ENCODE measurements at regions not wholly inside any gene's neighbourhood (a gene's known extent, or its start where the extent isn't known, plus 50 kb on each side); places are given as distances from the start of the nearest gene placed in this dataset.

DNA sequence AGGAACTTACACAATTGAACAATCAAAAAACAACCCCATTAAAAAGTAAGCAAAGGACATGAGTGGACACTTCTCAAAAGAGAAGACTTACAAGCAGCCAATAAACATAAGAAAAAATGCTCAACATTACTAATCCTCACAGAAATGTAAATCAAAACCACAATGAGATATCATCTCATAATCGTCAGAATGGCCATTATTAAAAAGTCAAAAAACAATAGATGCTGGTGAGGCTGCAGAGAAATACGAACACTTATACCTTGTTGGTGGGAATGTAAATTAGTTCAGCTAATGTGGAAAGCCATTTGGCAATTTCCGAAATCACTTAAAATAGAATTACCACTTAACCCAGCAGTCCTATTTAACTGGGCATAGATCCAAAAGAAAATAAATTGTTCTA, 301.9 kb upstream of the KCNJ16 start:
- DNase-seq = peak; percentile 26

DNA sequence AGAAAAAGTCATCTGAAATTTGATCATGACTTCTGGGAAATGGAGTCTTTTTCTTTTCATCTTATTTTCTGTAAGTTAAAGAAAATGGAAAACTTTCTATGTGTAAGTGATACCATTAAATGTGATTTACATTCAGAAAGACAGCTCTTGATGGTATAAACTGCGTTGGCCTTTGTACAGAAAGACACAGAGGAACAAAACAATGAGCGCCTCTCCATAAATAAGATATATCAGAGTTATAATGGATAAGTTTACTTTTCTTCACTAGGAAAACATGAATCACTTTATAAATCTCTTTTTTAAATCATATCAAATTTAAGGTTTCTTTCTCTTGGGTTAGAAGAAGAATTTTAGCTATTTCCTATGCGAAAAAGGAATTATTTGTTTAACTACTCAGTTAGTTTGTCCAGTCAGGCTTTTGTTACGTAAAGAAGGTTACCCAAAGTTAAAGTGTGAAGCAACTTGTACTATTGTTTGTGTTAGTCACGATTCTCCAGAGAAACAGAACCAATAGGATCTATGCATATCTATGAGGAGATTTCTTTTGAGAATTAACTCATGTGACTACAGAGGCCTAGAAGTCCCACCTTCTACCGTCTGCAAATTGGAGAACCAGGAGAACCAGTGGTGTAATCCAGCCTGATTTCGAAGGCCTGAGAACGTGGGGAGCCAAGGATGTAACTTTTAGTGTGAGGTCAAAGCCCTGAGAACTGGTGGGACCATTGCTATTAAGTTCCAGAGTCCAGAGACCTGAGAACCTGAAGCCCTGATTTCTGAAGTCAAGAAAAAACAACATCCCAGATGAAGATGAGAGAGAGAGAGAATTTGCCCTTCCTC, 295.4 kb upstream of the KCNJ16 start:
- DNase-seq = no peak

DNA sequence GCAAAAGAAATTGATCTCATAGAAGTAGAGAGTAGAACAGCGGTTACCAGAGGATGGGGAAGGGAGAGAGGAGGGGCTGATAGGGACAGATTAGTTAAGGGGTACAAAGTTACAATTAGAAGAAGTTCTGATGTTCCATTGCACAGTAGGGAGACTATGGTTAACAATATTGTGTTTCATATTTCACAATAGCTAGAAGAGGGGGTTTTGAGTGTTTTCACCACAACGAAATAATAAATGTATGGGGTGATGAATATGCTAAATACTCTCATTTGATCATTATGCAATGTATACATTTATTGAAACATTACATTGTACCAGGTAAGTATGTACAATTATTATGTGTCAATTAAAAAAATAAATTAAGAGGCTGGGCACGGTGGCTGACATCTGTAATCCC, 291.2 kb upstream of the KCNJ16 start:
- no peak for DNase-seq

DNA sequence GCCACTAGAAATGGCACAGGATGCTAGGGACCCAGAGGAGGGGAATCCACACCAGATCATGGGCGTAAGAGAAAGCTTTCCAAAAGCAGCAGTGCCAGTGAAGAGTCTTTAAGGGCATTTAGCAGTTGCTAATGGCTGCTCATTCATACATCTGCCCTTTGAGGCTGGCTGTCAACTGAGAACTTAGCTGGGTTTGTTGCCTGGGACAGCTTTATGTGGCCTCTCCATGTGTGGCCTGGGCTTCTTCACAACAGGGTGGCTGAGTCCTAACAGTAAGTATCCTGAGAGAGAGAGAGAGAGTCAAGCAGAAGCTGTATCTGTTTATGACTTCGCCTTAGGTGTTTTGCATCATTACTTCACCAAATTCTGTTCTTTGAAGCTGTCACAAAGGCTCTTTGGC, 286.1 kb upstream of the KCNJ16 start:
- DNase-seq = no peak

DNA sequence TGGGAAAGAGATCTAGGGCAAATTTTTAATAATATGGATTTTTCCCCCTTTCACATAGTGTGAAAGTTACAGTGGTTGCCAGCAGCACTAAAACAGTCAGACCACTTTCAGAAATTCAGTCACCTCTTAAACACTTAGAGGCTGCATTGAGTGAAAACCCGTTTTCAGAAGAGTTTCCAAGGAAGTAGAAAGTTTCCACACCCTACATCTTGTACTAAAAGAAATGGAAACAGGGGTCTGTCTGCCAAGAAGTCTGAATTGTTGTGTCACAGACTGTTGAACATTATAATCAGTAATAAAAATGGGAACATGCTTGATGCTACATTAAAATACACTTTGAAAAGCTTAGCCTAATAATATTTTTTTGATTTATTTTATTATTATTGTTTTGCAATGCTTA, 278.9 kb upstream of the KCNJ16 start:
- DNase-seq = no peak

DNA sequence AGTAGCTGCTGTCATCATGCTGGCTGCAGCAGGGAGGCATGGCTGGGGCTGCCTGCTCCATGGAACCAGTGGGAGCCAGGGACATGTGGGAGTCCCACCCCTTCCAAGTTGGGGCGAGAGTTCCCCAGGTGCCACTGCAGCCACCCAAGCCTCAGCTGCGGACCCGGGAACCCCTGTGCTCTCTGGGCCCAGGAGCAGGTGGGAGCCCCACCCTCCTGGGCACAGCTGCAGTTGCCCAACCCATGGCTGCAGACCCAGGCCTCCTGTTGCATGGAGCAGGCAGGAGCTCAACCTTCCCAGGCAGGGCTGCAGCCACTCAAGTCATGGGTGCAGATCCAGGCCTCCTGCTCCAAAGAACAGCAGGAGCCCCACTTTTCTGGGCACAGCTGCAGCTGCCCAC, 274.2 kb upstream of the KCNJ16 start:
- no peak for DNase-seq

DNA sequence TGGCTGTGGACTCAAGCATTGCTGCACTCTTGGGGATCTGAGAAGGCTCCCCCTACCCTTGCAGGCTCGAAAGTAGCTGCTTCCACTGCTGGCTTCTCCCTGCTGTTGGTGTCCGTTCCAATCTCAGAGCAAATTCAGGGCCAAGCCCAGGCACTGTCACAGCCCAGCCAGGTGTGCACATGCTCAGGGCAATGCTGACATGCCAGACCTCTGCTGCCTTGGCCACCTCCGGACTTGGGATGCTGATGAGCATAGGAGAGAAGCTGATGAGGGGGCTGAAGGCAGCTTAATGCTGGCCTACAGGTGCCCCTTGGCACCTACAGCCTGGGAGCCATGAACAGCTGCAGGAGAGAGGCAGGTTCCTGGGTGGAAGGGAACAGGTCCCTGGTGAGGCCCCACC, 273.7 kb upstream of the KCNJ16 start:
- DNase-seq = no peak

DNA sequence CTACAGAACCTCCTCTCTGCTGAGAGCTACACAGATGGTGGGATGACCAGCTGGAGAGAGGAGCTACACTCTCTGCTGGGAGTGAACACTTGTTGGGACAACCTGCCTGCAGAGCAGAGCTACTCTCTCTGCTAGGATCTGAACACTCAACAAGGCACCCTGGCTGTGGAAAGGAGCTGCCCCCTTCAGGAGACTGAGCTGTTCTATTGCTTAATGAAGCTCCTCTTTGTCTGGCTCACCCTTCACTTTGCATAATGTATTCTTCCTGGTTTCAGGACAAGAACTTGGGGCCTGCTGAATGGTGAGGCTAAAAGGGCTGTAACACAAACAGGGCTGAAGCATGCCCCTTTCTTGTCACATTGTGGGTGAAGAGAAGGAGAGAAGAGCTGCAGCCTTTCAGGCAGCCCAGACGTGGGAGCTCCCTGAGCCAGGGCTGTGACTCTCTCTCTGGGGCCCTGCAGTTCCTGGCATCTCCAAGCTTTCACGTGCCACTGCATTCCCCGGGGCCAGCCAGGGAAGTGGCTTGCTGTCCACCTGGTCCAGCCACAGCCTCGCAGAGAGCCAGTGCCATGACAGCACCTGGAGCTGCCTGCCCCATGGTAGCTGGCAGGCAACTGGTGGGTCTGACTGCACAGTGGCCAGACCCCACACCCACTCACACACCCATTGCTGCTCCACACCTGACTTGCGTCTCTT, 272.8 kb upstream of the KCNJ16 start:
- DNase-seq = no peak

DNA sequence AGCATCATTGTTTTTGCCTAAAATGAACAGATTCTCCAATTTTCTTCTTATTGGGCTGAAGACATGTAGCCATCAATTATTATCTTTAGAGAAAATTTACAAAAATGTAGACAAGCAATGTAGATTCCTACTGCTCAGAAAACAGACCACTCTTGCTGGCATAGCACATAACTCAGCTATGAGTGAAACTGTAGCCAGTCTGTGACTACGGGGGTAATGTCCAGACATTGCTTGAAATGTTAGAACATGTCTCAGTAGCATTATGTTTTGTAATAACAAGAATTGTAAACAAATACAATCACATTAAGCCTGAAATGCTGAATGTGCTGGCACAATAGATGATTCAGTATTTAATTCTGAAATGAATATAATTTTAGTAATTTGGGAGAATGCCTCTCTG, 265.7 kb upstream of the KCNJ16 start:
- no peak for DNase-seq

DNA sequence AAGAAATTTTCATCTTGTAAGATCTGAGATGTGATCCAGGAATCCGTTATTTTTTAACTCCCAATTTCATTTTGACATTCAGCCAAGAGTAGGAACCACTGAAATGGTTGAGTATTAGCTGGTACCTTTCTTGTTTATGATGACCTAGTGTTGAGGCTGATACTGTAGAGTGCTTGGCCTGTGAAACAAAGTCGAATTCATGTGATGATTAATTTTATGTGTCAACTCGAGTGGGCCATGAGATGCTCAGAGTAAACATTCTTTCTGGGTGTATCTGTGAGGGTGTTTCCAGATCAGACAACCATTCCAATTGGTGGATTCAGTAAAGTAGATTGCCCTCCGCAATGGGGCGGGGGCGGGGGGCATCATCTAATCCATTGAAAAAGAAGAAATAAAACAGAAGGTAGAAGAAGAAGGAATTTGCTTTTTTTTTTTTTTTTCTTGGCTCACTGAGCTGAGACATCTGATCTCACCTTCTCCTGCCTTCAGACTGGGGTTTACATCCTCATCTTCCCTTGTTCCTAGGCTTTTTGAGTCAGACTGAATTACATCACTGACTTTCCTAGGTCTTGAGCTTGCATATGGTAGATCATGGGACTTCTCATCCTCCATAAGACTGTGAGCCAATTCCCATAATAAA, 264.6 kb upstream of the KCNJ16 start:
- DNase-seq = no peak

DNA sequence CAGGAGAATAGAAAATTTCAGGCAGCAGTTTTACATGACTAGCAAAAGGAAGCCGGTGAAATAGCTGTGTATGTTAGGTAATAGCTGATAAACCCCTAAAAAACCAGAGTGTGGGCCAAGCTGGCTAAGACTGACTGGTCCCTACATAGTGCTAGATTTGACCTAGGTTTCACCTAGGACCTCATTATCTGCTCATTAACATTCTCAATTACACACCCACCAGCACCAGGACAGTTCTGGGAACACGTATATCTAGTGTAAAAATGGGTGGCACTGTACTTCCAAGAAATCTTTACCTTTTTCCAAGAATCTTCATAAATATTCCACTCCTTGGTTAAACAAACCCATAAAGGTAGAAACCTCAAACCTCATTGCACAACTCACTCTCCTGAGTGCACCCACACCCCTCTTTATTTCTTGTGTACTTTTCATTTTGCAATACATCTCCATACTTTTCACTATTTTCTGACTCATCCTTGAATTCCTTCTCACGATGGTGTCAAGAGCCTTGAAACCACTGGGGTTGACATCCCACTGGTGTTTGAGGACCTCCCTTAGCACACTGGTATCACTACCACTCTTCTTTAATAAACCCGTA, 262.7 kb upstream of the KCNJ16 start:
- no peak for DNase-seq

DNA sequence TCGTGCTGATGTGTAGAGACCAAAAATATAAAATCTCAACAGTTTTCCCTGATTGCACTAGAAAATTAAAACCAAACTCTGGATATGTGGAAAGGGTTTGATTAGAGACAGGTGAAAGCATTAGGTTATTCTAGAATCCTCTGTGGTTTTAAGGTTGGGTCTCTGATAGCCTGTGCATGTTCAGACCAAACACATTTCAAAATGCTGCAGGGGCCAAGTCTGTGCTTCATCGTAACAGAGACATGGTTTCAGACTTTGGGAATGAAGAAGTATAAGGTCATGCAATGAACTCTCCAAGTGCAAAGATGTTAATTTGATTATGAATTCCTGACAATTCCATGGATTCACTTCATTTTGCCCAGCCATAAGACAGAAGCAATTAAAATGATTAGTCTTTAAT, 261.0 kb upstream of the KCNJ16 start:
- no peak for DNase-seq

DNA sequence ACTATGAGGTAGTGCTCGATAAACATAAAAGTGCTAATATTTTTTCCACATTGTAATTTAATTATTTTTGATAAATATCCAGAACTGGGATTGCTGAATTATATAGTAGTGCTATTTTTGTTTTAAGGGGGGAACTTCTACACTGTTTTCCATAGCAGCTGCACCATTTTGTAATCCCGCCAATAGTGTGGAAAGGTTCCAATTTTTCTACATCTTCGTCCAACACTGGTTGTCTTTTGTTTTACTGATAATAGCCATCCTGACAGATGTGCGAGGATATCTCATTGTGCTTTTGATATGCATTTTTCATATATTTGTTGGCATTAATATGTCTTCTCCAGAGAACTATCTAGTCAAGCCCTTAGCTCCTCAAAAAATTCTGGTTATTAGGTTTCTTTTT, 259.6 kb upstream of the KCNJ16 start:
- no peak for DNase-seq

DNA sequence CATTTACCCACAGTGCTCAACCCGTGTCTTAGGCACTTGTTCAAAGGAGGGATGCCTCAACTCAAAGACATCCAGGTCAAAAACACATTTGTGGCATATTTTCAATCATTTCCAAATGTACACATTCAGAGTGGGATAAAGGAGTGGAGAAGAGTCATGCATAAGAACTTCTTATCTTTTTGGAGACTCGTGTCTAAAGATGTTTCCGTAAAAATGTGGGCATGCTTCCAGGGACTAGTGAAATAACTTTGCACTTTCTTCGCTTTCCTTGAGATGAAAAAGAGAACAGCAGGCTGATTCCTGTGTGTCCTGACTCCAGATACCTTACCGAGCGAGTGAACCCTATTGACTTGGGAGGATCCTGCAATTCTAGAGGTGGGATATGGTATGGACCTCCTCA, 256.6 kb upstream of the KCNJ16 start:
- DNase-seq = no peak

DNA sequence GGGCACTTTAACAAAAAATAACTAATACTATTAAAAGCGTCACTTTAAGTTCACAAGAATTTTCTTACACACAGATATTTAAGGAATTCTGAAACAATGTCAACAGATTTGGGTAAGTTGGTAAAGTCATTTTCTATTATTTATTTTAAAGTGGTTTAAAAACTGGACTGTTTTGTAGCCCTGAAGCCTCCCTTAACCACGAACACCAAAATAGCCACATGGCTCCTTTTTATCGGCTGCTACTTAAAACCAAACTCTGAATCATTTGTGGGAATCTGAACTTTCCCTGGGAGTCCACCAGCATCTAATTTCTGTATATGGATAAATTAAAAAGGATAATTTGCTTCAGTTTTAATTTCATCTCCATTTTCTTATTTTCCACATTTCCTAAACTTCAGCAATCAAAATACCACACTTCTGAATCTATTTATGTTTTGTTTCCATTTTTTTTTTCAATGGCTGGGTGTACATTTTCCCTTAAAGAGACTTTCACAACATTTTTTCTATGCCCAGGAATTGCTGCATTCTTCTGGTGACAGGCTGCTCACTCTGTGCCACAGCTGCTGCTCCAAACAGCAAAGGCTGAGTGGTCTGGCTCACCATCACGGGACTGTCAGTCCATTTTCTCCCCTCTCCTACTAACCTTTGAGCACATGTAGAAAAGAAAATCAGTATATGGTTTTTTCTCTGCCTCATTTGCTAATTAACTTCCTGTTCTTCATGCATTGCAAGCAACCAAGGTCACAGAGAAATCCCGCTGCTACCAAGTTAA, 255.5 kb upstream of the KCNJ16 start:
- no peak for DNase-seq

DNA sequence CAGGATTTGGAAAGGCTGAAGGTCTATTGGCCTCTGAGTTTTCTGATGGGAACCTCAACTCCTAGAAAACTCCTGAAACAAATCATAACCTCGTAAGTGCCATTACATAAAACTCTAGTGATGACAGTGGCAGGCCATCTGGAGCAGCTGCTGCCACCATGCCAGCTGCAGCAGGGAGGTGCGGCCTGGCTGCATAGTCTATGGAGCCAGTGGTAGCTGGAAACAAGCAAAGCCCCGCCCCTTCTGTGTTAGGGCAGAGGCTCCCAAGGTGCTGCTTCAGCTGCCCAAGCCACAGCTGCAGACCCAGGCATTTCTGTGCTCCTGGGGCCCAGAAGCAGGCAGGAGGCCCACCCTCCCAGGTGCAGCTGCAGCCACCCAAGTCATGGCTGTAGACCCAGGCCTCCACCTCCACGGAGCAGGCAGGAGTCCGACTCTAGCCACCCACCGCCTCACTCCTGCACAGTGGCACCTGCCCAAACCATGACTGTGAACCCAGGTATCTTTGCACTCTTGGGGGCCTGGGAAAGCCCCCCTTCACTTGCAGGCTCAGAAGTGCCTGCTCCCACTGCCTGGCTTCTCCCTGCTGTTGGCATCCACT, 254.1 kb upstream of the KCNJ16 start:
- DNase-seq = no peak

DNA sequence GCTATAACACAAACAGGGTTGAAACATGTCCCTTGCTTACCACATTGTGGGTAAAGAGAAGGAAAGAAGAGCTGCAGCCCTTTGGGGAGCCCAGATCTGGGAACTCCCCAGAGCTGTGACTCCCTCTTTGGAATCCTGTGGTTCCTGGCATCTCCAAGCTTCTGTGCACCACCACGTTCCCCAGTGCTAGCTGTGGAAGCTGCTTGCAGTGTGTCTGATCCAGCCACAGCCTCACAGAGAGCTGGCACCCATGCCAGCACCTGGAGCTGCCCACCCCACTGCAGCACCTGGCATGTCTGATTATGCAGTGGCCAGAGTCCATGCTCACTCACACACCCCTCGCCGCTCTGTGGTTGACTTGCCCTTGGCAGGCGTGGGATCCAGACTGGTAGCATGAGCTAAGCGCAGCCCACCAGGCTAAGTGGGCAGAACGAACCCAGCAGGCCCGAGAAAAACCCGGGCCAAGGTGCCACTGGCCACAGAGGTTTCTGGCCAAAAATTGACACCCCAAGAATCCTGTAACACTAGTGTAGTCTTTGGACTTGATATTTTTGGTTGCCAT, 252.6 kb upstream of the KCNJ16 start:
- no peak for DNase-seq

DNA sequence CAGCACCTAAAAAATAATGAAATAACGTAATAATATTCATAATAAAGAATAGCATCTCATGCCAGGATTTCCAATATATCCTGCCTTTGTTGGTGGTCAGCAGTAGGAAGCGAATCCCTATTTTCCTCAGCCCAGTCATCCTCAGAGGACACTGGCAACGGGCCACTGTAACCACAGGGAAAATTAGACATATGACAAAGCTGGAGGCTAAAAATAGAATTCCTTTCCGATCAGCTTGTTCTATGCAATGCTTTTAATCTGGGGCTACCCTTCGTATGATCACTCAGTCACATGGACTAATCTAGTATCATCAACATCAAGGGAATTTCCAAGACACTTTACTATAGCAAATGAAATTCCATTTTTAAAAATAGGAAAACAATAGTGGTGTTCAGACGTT, 246.9 kb upstream of the KCNJ16 start:
- no peak for DNase-seq

DNA sequence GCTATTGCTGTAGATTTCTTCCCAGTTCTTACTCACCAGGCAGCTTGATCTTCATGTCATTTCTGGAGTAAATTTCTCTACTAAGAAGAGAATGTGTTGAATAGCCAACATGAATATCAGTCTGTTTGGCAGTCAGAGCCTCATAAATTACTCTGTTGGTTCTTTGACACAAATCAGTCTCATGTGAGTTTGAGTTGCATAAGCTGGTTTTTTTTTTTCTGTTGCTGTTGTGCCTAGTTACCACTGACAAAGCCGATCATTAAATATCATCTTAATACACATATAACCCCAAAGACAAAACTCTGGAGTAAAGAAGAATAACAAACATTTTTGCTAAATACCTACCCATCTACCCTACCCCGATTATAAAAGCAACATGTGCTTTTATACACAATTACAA, 240.5 kb upstream of the KCNJ16 start:
- no peak for DNase-seq

DNA sequence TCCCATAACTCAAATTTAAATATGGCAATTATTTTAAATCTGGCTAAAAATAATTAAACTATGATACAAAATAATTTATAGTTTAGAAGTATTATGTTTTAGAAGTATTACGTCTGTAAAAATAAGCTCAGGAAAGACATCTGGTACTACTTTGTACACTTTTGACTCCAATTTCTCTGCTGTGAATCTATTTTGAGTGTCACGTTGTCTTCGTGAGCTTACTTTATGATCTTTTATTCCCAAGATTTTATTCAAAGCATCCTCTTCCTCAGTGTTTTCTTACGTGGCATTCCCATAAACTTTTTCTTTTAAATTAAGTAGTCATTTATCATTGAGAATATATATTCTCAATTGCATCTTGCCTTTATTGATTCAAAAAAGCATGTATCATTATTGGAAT, 223.3 kb upstream of the KCNJ16 start:
- DNase-seq = no peak

DNA sequence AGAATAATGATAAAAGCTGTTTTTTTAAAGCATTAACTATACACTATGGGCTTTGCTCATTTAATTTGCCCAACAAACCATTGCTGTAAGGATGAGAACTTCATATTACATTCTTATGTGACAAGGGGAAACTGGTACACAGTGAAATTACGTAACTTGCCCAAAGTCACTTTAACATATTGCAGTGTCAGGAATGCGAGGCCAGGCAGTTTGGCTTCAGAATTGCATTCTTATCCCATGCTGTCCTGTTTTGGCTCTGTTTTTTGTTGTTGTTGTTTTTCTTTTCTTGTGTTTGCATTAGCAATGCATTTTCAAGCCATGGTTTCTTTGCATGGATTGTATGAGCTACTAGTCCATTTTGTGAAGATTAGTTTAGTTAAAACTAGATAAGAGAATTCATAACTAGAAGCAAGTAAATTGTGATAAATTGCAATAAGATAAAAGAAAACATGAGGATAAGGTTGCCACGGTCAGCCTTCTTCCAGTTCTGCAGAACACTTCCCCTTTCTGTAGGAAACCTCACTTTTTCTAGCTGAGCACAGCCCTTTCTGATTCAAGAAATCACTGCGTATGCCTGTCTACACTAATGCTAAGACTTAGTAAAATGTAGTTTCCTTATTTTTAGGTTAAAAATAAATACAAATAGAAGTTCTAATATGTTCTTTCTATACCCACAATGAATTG, 221.3 kb upstream of the KCNJ16 start:
- DNase-seq = no peak
